Lung (tissue), 11 donors: ENCODE measurements at regions not wholly inside any gene's neighbourhood (a gene's known extent, or its start where the extent isn't known, plus 50 kb on each side); places are given as distances from the start of the nearest gene placed in this dataset.

Source experiments
- ATAC-seq: fragments of 200-7000 bp; cut with Tn5 transposase; one replicate; pipeline ENCODE4 v1.9.1; 2020; ENCODE audit warnings: moderate number of reproducible peaks; ENCODE audit not compliant: insufficient read depth, low FRiP score
- DNase-seq, 3 donors: peaks; one replicate each; pipeline ENCODE4 v3.0.0-alpha.2; 2013 to 2017
- H3K27ac ChIP-seq, 2 donors: one replicate each; pipeline ENCODE4 v1.5.1; 2013; ENCODE audit warnings: mild to moderate bottlenecking in 2 of 2, moderate library complexity in 2 of 2, control low read depth in 1 of 2, inconsistent platforms in 1 of 2, low read depth in 1 of 2, low read length in 1 of 2
- H3K27me3 ChIP-seq, 3 donors: one replicate each; pipeline ENCODE4 v1.5.1; 2013; ENCODE audit warnings: low read length in 2 of 3; ENCODE audit not compliant: control insufficient read depth in 3 of 3, insufficient read depth in 3 of 3
- H3K36me3 ChIP-seq, 4 donors: one replicate each; pipeline ENCODE4 v1.5.1; 2013; ENCODE audit warnings: low read length in 4 of 4, mild to moderate bottlenecking in 1 of 4, moderate library complexity in 1 of 4; ENCODE audit not compliant: control insufficient read depth in 4 of 4, insufficient read depth in 4 of 4
- H3K4me1 ChIP-seq, 5 donors: one replicate each; pipeline ENCODE4 v1.5.1; 2013; ENCODE audit warnings: low read length in 5 of 5, mild to moderate bottlenecking in 2 of 5, moderate library complexity in 1 of 5; ENCODE audit not compliant: control insufficient read depth in 5 of 5, insufficient read depth in 5 of 5
- H3K4me3 ChIP-seq: one replicate; pipeline ENCODE4 v1.5.1; 2013; ENCODE audit warnings: mild to moderate bottlenecking, control low read depth, moderate library complexity
- H3K9ac ChIP-seq, 2 donors: one replicate each; pipeline ENCODE4 v1.5.1; 2013; ENCODE audit warnings: low read length in 2 of 2, control low read depth in 1 of 2; ENCODE audit not compliant: insufficient read depth in 1 of 2
- H3K9me3 ChIP-seq, 4 donors: one replicate each; pipeline ENCODE4 v1.5.1; 2013; ENCODE audit warnings: low read length in 3 of 4, mild to moderate bottlenecking in 1 of 4, moderate library complexity in 1 of 4; ENCODE audit not compliant: control insufficient read depth in 4 of 4, insufficient read depth in 3 of 4
- CTCF ChIP-seq: IDR thresholded peaks from 2 replicates; pipeline ENCODE4 v1.5.1; 2012; ENCODE audit warnings: mild to moderate bottlenecking; ENCODE audit errors: control extremely low read depth, extremely low read depth
- WGBS, 2 donors: extraction: QIAGEN DNeasy Blood & Tissue Kit; methylation state at CpG; one replicate each; pipeline ENCODE4 v1.1.7; 2013; 5-methylcytosine and 5-hydroxymethylcytosine counted together
- donor health status: control.
- donor health status: control.
- donor health status: Bipolar disorder and iron deficiency.
- donor health status: healthy.
- donor health status: DM: yes; HTN: yes; CAD: no.

GRCh38 chr22:34308101-34308500 is 387.8 kb upstream of the LARGE1 start:
- H3K4me3 ChIP-seq: no peak overlapping the region
- no peak for ATAC-seq
- WGBS, 2 donors: 95 to 96% methylated on average over 3 of the region's 3 CpGs
- peaks cover 0 to 3% (median 0%) of the 10 kb centered on the region in 5 donors for H3K4me1 ChIP-seq
- H3K36me3 ChIP-seq: no peaks in the 10 kb centered on the region
- TF ChIP-seq CTCF: no peak
- no peak for DNase-seq
- H3K27me3 ChIP-seq: peaks cover 0 to 2% (median 0%) of the 10 kb centered on the region in 3 donors
- peaks cover 0 to 2% (median 0%) of the 10 kb centered on the region in 4 donors for H3K9me3 ChIP-seq
- H3K27ac ChIP-seq: no peak overlapping the region
- H3K9ac ChIP-seq: no peak overlapping the region

GRCh38 chr22:34319346-34319745 is 399.1 kb upstream of the LARGE1 start:
- 79 to 83% methylated on average over 3 of the region's 3 CpGs for WGBS, 2 donors
- ATAC-seq: no peak
- no peak for TF ChIP-seq CTCF

GRCh38 chr22:34324763-34325162 is 404.5 kb upstream of the LARGE1 start:
- TF ChIP-seq CTCF: no peak
- no peak for ATAC-seq
- WGBS, 2 donors: 85 to 95% methylated on average over 3 of the region's 3 CpGs
- no peaks in the 10 kb centered on the region for H3K36me3 ChIP-seq
- no peak overlapping the region for H3K27ac ChIP-seq
- no peaks in the 10 kb centered on the region for H3K9me3 ChIP-seq
- no peak overlapping the region for H3K4me3 ChIP-seq
- no peak overlapping the region for H3K9ac ChIP-seq
- H3K4me1 ChIP-seq: no peaks in the 10 kb centered on the region
- H3K27me3 ChIP-seq: no peaks in the 10 kb centered on the region
- no peak for DNase-seq

More at GRCh38 chr22:34319346-34319745, 399.1 kb upstream of the LARGE1 start:
- DNase-seq: no peak
- Histone ChIP-seq H3K4me3 (no peak overlapping the region), H3K27ac (no peak overlapping the region), H3K27me3 (peaks cover 0 to 2% (median 0%) of the 10 kb centered on the region in 3 donors), H3K9me3 (peaks cover 0 to 8% (median under 1%) of the 10 kb centered on the region in 4 donors), H3K36me3 (no peaks in the 10 kb centered on the region), H3K4me1 (no peaks in the 10 kb centered on the region), H3K9ac (no peak overlapping the region)

- no peak for TF ChIP-seq CTCF
- H3K36me3 ChIP-seq: no peaks in the 10 kb centered on the region
- H3K9me3 ChIP-seq: peaks cover 0 to 4% (median 0%) of the 10 kb centered on the region in 4 donors
- no peaks in the 10 kb centered on the region for H3K4me1 ChIP-seq
- no peak for DNase-seq
- ATAC-seq: no peak
- H3K27ac ChIP-seq: no peak overlapping the region
- no peak overlapping the region for H3K4me3 ChIP-seq
- no peak overlapping the region for H3K9ac ChIP-seq
- H3K27me3 ChIP-seq: no peaks in the 10 kb centered on the region
These were observed 406.6 kb upstream of the LARGE1 start for GRCh38 chr22:34326901-34327300.
